ENCODE measurements at regions not wholly inside any gene's neighbourhood (a gene's known extent, or its start where the extent isn't known, plus 50 kb on each side); places are given as distances from the start of the nearest gene placed in this dataset.

GRCh38 chr15:29355477-29355876, 85.9 kb upstream of the NSMCE3 start:
- TF ChIP-seq EZH2phosphoT487 (IDR thresholded peaks at IDR 0.05; ENCODE audit: insufficient read depth, low read depth) = no peak
- TF ChIP-seq EZH2 (IDR thresholded peaks at IDR 0.05; ENCODE audit: insufficient read depth, poor library complexity, severe bottlenecking) = no peak
- H3K79me2 ChIP-seq (ENCODE audit: insufficient read depth) = no peaks in the 10 kb centered on the region
- H3K9ac ChIP-seq = no peak overlapping the region
- H4K20me1 ChIP-seq (ENCODE audit: insufficient read depth) = no peaks in the 10 kb centered on the region
- H3K27me3 ChIP-seq (replicated peaks; ENCODE audit: insufficient read depth) = no peaks in the 10 kb centered on the region
- no peak overlapping the region for H3K4me2 ChIP-seq (ENCODE audit: unreplicated experiment)
- H3K9me3 ChIP-seq (ENCODE audit: low read depth) = no peaks in the 10 kb centered on the region
- H3K27ac ChIP-seq = no peak overlapping the region
- no peaks in the 10 kb centered on the region for H3F3A ChIP-seq (ENCODE audit: insufficient read depth)
- H2AFZ ChIP-seq = no peak overlapping the region
- no peaks in the 10 kb centered on the region for H3K36me3 ChIP-seq (ENCODE audit: low read depth)
- in situ Hi-C loops (cut with MboI) = no loop called here
- no peaks in the 10 kb centered on the region for H3K9me2 ChIP-seq (ENCODE audit: insufficient read depth)
- WGBS, 2 experiments (ENCODE audit: low coverage in 1 of 2, low lambda C conversion rate in 2 of 2, missing lambda C conversion rate in 2 of 2) = 6 to 19% methylated on average over 1 of the region's 1 CpG
- DNase-seq = no peak
- H3K4me3 ChIP-seq = no peak overlapping the region
- no peaks in the 10 kb centered on the region for H3K4me1 ChIP-seq (ENCODE audit: insufficient read depth)

- Histone ChIP-seq H3F3A (ENCODE audit: insufficient read depth) (no peaks in the 10 kb centered on the region), H3K4me3 (no peak overlapping the region), H2AFZ (no peak overlapping the region), H4K20me1 (ENCODE audit: insufficient read depth) (no peaks in the 10 kb centered on the region), H3K27ac (no peak overlapping the region), H3K9me3 (ENCODE audit: low read depth) (no peaks in the 10 kb centered on the region), H3K36me3 (ENCODE audit: low read depth) (no peaks in the 10 kb centered on the region), H3K4me2 (ENCODE audit: unreplicated experiment) (no peak overlapping the region), H3K4me1 (ENCODE audit: insufficient read depth) (no peaks in the 10 kb centered on the region), H3K79me2 (ENCODE audit: insufficient read depth) (no peaks in the 10 kb centered on the region), H3K27me3 (replicated peaks; ENCODE audit: insufficient read depth) (no peaks in the 10 kb centered on the region), H3K9me2 (ENCODE audit: insufficient read depth) (no peaks in the 10 kb centered on the region), H3K9ac (no peak overlapping the region)
- no peak for DNase-seq
- 64 to 71% methylated on average over 10 of the region's 10 CpGs for whole genome bisulfite sequencing, 2 experiments (ENCODE audit: low coverage in 1 of 2, low lambda C conversion rate in 2 of 2, missing lambda C conversion rate in 2 of 2)
- TF ChIP-seq EZH2 (IDR thresholded peaks at IDR 0.05; ENCODE audit: insufficient read depth, poor library complexity, severe bottlenecking) (no peak), EZH2phosphoT487 (IDR thresholded peaks at IDR 0.05; ENCODE audit: insufficient read depth, low read depth) (no peak)
- in situ Hi-C loops (cut with MboI) = no loop called here
These were observed 82.8 kb upstream of the NSMCE3 start for GRCh38 chr15:29352402-29352801.

GRCh38 chr15:29349196-29349595, 79.6 kb upstream of the NSMCE3 start:
- no peaks in the 10 kb centered on the region for H3K79me2 ChIP-seq (ENCODE audit: insufficient read depth)
- H4K20me1 ChIP-seq (ENCODE audit: insufficient read depth) = no peaks in the 10 kb centered on the region
- H3K9me3 ChIP-seq (ENCODE audit: low read depth) = no peaks in the 10 kb centered on the region
- no peak overlapping the region for H3K27ac ChIP-seq
- no peak overlapping the region for H3K4me2 ChIP-seq (ENCODE audit: unreplicated experiment)
- TF ChIP-seq EZH2 (IDR thresholded peaks at IDR 0.05; ENCODE audit: insufficient read depth, poor library complexity, severe bottlenecking) (no peak), EZH2phosphoT487 (IDR thresholded peaks at IDR 0.05; ENCODE audit: insufficient read depth, low read depth) (no peak)
- H3K27me3 ChIP-seq (replicated peaks; ENCODE audit: insufficient read depth) = no peaks in the 10 kb centered on the region; the same call in 1 of the 2 replicates
- no peaks in the 10 kb centered on the region for H3F3A ChIP-seq (ENCODE audit: insufficient read depth)
- no peak overlapping the region for H3K4me3 ChIP-seq
- DNase-seq = no peak
- H3K36me3 ChIP-seq (ENCODE audit: low read depth) = no peaks in the 10 kb centered on the region
- 77 to 95% methylated on average over 2 of the region's 2 CpGs for WGBS, 2 experiments (ENCODE audit: low coverage in 1 of 2, low lambda C conversion rate in 2 of 2, missing lambda C conversion rate in 2 of 2)
- H3K4me1 ChIP-seq (ENCODE audit: insufficient read depth) = no peaks in the 10 kb centered on the region
- in situ Hi-C loops (cut with MboI) = no loop called here
- H3K9me2 ChIP-seq (ENCODE audit: insufficient read depth) = no peaks in the 10 kb centered on the region
- H3K9ac ChIP-seq = no peak overlapping the region
- no peak overlapping the region for H2AFZ ChIP-seq

DNA sequence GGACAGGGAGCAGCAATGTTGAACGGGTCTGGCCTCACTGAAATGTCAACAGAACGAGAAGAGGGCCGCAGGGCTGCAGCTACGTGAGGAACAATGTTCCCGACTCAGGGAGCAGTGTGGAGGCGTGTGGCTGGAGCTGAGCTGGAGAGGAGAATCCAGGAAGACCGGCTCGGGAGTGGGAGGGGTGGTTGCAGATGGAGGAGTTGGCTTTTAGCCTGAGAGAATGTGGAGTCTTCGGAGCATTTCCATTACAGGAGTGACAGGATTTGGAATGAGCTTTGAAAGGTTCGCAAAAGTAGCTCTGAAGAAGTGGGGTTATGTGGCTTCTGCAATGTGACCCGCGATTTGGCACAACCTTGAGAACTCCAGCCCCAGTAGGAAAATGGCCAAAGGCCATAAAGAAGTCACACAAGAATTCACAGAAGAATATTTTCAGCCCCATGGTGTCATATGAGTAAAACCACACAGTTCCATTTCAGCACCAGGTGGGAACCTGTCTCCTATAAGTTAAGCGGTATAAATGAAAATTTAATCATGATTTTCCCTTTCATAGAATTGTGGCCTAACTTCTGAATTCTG, 78.8 kb upstream of the NSMCE3 start:
- no peak overlapping the region for H3K4me2 ChIP-seq (ENCODE audit: unreplicated experiment)

More for the DNA sequence above, 78.8 kb upstream of the NSMCE3 start:
- no peaks in the 10 kb centered on the region for H4K20me1 ChIP-seq (ENCODE audit: insufficient read depth)
- in situ Hi-C loops (cut with MboI) = no loop called here
- no peaks in the 10 kb centered on the region for H3F3A ChIP-seq (ENCODE audit: insufficient read depth)
- no peaks in the 10 kb centered on the region for H3K36me3 ChIP-seq (ENCODE audit: low read depth)
- no peaks in the 10 kb centered on the region for H3K79me2 ChIP-seq (ENCODE audit: insufficient read depth)
- H2AFZ ChIP-seq = no peak overlapping the region
- H3K4me3 ChIP-seq = no peak overlapping the region
- no peak overlapping the region for H3K27ac ChIP-seq
- no peaks in the 10 kb centered on the region for H3K4me1 ChIP-seq (ENCODE audit: insufficient read depth)
- TF ChIP-seq EZH2phosphoT487 (IDR thresholded peaks at IDR 0.05; ENCODE audit: insufficient read depth, low read depth) (no peak), EZH2 (IDR thresholded peaks at IDR 0.05; ENCODE audit: insufficient read depth, poor library complexity, severe bottlenecking) (no peak)
- no peak overlapping the region for H3K9ac ChIP-seq
- no peaks in the 10 kb centered on the region for H3K9me2 ChIP-seq (ENCODE audit: insufficient read depth)
- H3K9me3 ChIP-seq (ENCODE audit: low read depth) = no peaks in the 10 kb centered on the region
- DNase-seq = peak; percentile 6
- WGBS, 2 experiments (ENCODE audit: low coverage in 1 of 2, low lambda C conversion rate in 2 of 2, missing lambda C conversion rate in 2 of 2) = 5 to 6% methylated on average over 13 of the region's 13 CpGs
- no peaks in the 10 kb centered on the region; the same call in 1 of the 2 replicates for H3K27me3 ChIP-seq (replicated peaks; ENCODE audit: insufficient read depth)
